GM21619 (cell line): ENCODE measurements at regions not wholly inside any gene's neighbourhood (a gene's known extent, or its start where the extent isn't known, plus 50 kb on each side); places are given as distances from the start of the nearest gene placed in this dataset.
A peak's percentile ranks its signal among the peaks of the same experiment; 100 is the strongest.

Source experiments
- ATAC-seq: cut with Tn5 transposase; IDR thresholded peaks from one replicate; pipeline ENCODE4 v1.9.1; 2021; ENCODE audit not compliant: unreplicated experiment

DNA sequence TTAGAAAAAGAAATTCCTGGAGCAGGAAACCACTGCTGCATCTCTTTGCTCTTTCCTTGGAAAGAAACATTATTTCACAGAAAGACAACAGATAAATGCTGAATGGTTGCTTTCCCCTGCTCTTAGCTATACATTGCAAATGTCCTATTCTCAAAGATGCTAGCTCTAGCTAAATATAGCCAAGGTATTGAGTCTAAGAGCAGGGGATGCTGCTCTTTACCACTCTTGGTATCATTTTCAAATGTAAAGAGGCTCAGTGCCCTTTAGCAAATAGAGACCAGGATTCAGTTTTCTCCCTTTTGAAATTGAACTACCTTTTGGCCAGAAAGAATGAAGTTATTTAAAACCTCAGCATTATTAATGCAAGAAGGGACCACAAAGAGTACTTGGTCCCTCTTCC is 104.0 kb upstream of the FUT8 start:
- no peak for ATAC-seq

DNA sequence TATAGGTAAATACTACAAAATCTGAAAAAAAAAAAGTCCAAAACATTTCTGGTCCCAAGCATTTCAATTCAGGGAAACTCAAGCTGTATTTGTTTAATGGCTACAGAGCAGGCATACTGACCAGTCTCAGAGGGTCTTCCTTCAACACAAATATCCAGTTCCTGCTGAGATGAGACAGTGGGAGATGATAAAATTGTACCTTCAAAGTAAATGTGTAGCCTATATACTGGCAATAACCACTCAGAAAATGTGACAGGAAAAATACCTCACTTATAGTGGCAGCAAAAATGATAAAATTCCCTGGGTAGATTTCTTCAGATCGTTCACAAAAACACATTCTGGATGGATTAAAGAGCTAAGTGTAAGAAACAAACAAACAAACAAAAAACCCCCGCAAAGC is 102.0 kb upstream of the FUT8 start:
- ATAC-seq = no peak

DNA sequence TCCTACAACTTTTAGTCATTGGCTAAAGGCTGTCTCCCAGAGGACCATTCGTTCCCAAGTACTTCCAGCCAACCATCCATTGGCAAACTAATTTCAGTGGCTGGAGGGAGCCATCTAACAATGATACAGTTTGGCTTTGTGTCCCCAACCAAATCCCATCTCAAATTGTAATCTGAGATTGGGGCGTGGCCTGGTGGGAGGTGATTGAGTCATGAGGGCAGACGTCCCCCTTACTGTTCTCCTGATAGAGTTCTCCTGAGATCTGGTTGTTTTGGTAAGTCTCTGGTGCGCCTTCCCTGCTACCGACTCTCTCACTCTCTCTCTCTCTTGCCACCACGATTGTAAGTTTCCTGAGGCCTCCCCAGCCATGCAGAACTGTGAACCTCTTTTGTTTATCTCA is 99.7 kb upstream of the FUT8 start:
- ATAC-seq = no peak

DNA sequence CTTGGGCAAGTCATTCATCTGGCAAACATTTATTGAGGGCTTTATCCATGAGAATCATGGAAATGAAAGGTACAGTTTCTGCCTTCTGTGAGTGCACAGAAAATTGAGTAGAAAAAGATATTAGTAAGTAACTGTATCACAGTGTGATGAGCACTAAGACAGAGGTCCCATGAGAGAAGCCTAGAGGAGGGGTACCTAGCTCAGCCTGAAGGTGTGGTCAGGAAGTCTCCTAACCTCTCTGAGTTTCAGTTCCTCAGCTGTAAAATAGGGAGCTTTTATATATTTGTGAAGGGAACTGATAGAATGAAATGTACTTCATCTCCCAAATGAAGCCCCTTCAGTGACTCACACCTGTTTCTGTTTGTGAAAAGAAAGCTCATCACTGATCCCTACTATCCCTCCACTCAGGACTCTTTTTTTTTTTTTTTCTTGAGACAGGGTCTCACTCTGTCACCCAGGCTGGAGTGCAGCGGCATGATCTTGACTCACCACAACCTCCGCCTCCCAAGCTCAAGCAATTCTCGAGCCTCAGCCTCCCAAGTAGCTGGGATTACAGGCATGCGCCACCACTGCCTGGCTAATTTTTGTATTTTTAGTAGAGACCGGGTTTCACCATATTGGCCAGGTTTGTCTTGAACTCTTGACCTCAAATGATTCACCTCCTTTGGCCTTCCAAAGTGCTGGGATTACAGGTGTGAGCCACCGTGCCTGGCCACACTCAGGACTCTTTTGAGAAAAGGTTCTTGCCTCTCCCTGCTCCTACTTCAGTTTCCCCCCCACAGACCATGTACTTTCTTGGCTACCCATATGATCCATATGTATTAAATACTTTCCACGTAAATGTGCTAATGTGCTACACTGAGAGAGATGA is 93.7 kb upstream of the FUT8 start:
- peak; percentile 54 for ATAC-seq

DNA sequence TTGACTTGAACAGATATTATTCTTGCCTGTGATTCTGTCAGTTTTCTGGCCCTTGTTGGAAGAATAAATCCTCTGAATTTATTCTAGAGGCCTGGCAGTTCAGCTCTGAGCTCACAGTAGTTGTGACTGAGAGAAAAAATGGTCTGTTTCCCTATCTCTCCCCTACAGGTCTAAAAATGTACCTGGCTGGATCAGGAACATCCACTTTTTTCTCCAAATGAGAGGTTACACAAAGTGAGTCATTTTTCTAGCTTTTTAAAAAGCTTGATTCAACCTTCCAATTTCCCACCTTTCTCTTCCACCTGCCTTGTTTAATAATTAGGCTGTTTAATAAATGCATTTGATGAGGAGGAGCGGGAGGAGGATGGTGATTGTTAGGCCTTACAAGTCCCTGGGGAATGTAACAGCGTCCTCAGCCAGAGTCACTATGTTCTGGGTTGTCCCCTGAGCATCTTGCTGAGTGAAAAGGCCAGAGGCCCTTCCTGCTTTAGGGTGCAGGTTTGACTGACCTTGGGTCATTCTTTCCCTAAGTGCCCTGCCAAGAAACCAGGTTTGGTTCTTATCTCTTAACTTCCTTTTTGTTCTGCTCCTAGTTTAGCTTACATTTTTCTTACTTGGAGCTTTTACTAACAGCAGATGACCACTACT is 91.7 kb upstream of the FUT8 start:
- ATAC-seq = peak; percentile 36

GRCh38 chr14:65321370-65321875 is 91.1 kb upstream of the FUT8 start:
- ATAC-seq = peak; percentile 53

GRCh38 chr14:65329481-65329880 is 83.0 kb upstream of the FUT8 start:
- no peak for ATAC-seq

DNA sequence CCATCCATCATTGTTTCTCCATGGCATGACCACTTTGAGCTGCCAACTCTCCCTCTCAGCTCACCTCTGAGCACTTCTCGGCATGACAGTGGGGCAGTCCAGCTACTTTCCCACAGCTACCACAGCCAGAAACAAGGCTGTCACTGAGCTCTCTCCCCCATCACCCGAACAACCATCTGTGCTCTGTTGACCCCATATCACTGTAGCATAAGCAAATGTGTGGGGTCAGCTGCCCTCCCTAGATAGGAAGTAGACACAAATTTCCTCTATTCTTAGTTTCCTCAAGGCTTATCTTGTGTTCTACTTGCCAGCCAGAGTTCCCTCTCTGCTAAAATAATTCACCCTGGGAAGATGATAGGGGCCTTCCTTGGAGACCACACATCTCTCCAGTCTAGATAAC is 82.6 kb upstream of the FUT8 start:
- ATAC-seq = no peak

DNA sequence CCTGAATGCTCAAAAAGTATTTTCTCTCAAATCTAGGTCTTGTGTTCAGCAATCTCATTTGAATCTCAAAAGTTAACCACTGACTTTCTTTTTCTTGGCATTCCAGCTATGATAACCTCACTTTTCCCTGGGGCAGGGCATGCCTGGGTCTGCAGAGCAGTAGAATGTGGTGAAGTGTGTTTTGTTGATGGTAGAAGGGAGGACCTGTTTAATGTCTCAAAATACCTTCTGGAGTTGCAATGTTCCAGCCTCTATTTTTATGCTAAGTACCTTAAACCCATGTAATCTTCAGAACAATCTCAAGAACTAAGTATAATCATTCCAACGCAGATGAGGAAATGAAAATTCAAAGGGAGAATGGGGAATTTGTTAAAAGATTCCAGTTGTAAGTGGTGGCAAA is 82.1 kb upstream of the FUT8 start:
- no peak for ATAC-seq

- ATAC-seq = no peak
Measured at GRCh38 chr14:65331652-65332051, 80.9 kb upstream of the FUT8 start.

- no peak for ATAC-seq
Measured at GRCh38 chr14:65332141-65332871, 80.2 kb upstream of the FUT8 start.

DNA sequence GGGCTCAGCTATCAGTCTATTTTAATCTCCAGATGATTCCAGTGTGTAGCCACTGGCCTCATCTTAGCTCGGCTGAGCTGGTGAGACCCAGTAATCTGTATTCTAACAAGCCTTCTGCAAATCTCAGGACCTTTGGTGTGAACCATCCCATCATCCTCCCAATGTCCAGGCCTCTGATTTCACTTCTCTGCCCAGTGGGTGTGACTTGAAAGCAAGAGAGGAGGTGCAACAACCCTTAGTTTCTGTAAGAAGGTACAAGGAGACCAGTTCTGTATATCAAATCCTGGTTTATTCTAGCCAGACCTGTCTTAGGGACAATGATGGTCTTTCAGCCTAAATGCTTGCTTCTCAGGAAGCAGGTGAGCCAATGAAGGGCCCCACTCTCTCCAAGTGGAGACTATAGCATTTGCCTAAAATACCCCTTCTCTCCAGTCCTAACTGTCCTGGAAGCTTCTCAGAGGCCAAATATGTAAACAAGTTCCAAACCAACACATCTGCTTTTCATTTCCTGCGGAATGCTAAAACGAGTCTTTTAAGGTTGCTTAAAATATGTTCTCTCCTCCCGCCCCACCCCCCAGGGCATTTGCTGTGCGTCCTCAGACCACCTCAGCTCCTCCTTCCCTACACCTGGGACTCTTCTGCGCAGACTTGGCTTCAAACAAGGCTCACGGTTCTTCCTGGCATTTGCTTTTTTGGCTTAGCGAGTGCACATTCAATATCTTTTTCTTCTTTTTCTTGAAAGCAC is 78.4 kb upstream of the FUT8 start:
- no peak for ATAC-seq

GRCh38 chr14:65334765-65335410 is 77.6 kb upstream of the FUT8 start:
- no peak for ATAC-seq

GRCh38 chr14:65335411-65335947 is 77.1 kb upstream of the FUT8 start:
- ATAC-seq = no peak

DNA sequence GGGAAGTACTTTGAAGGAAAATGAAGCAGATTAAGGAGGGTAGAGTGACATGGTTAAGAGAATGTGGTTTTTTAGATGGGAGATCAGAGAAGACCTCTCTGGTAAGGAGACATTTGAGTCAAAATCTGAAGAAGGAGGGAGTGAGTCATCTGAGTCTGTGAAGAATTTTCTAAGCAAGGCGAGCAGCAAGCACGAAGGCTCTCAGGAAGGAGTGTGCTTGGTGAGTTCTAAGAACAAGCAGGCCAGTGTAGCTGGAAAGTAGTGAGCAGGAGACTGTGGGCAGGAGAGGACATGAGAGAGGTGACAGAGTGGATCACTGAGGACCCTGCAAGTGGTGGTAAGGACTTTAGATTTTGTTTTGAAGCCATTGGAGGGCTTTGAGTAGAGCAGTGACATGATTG is 76.3 kb upstream of the FUT8 start:
- peak; percentile 65 for ATAC-seq

DNA sequence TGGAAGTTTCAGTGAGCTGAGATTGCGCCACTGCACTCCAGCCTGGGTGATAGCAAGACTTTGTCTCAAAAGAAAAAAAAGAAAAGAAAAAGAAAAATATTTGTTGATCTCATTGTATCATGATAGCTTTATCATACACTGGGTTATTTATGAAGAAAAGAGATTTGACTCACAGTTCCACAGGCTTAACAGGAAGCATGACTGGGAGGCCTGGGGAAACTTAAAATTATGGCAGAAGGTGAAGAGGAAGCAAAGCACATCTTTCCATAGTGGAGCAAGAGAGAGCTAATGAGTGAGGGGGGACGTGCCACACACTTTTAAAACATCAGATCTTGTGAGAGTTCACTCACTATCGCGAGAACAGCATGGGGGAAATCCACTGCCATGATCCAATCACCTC is 72.7 kb upstream of the FUT8 start:
- ATAC-seq = no peak

DNA sequence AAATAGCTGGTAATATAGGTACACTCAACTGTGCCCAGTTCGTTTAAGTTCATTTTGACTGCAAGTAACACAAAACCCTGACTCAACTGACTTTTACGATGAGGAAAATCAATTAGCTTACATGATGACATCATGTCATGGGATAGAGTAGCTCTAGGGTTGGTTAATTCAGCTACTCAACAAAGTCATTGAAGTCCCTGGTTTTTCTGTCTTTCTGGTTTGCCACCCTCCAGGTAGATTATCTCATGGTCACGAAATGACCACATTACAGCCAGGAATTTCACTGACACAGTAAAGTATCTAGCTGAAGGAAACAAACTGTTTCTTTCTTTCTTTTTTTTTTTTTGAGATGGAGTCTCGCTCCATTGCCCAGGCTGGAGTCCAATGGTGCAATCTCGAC is 68.5 kb upstream of the FUT8 start:
- no peak for ATAC-seq

- no peak for ATAC-seq
Measured at GRCh38 chr14:65345266-65345665, 67.3 kb upstream of the FUT8 start.

DNA sequence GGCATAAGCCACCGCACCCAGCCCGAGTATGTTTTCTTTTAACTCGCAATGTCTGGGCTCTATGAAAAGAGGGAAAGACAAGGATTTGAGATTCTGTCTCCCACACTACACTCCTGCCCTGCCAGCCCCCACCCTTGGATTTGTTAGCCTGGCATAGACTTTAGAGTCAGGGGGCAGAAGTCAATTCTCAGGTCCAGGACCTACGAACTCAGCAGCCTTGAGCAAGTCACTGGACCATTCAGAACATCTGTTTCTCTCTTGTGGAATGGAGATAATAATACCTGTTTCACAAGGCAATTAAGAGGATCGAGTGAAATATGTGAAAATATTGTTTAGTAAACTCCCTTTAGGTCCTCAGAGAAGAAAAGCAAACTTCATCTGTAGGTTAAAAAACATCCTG is 66.1 kb upstream of the FUT8 start:
- ATAC-seq = no peak

DNA sequence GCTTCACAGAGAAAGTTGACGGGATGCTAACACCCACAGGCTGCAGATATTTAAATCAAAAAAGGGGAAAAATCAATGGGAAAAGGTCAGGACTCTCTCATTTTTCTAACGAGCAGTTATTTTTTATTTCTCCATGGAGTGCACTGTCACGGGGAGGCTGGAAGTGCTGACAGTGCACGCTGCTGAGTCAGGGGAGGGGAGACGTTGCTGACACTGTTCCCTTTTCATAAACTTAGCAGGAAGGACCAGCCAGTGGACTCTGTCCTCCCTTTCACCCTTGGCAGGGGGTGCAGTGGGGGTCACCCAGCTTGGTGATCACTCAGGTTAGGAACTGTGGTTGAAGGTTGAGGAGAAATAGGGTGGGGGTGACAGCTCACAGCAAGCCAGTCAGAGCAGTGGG is 65.6 kb upstream of the FUT8 start:
- ATAC-seq = no peak
